ENCODE measurements at regions not wholly inside any gene's neighbourhood (a gene's known extent, or its start where the extent isn't known, plus 50 kb on each side); places are given as distances from the start of the nearest gene placed in this dataset.
"Not testable (repeated sequence)": the region's sequence is repeated elsewhere in the genome, so short reads cannot be mapped to it uniquely, and the experiment has no call there.

DNA sequence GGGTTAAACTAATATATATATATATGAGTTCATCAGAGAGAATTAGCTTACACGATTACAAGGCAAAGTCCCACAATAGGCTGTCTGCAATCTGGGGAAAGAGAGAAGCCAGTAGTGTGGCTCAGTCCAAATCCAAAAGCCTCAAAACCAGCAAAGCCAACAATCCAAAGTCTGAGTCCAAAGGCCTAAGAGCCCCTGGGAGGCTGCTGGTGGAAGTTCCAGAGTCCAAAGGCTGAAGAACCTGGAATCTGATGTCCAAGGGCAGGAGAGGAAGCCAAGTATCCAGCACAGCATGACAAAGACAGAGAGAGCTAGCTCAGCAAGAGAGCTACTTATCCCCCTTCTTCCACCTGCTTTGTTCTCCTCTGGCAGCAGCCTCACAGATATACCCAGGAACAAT is 274.7 kb upstream of the ID4 start:
- no peaks in the 10 kb centered on the region for H3K27me3 ChIP-seq (ENCODE audit: control insufficient read depth, insufficient read depth, low read length)
- no peaks in the 10 kb centered on the region for H3K36me3 ChIP-seq (ENCODE audit: control insufficient read depth, insufficient read depth, low read length)
- no CpG with 5 or more reads among the region's 1 CpG for WGBS (ENCODE audit: insufficient coverage)
- DNase-seq: no peak
- H3K27ac ChIP-seq (ENCODE audit: low read length): no peak overlapping the region
- no peaks in the 10 kb centered on the region for H3K4me1 ChIP-seq (ENCODE audit: control insufficient read depth, insufficient read depth, low read length)
- H3K4me3 ChIP-seq (ENCODE audit: low read length): no peak overlapping the region
- no peaks in the 10 kb centered on the region for H3K9me3 ChIP-seq (replicated peaks; ENCODE audit: control insufficient read depth, low read depth, low read length)

- Histone ChIP-seq H3K9me3 (replicated peaks; ENCODE audit: control insufficient read depth, low read depth, low read length) (no peaks in the 10 kb centered on the region), H3K4me3 (ENCODE audit: low read length) (no peak overlapping the region), H3K27me3 (ENCODE audit: control insufficient read depth, insufficient read depth, low read length) (no peaks in the 10 kb centered on the region), H3K36me3 (ENCODE audit: control insufficient read depth, insufficient read depth, low read length) (no peaks in the 10 kb centered on the region), H3K4me1 (ENCODE audit: control insufficient read depth, insufficient read depth, low read length) (peaks cover 4% of the 10 kb centered on the region), H3K27ac (ENCODE audit: low read length) (no peak overlapping the region)
- WGBS (ENCODE audit: insufficient coverage): no CpG with 5 or more reads among the region's 3 CpGs
- no peak for DNase-seq
Observed at GRCh38 chr6:19569563-19569962, 267.6 kb upstream of the ID4 start.

- Histone ChIP-seq H3K36me3 (ENCODE audit: control insufficient read depth, insufficient read depth, low read length) (no peaks in the 10 kb centered on the region), H3K4me3 (ENCODE audit: low read length) (no peak overlapping the region), H3K9me3 (replicated peaks; ENCODE audit: control insufficient read depth, low read depth, low read length) (no peaks in the 10 kb centered on the region), H3K4me1 (ENCODE audit: control insufficient read depth, insufficient read depth, low read length) (peaks cover 4% of the 10 kb centered on the region), H3K27ac (ENCODE audit: low read length) (no peak overlapping the region), H3K27me3 (ENCODE audit: control insufficient read depth, insufficient read depth, low read length) (no peaks in the 10 kb centered on the region)
- WGBS (ENCODE audit: insufficient coverage): no CpG with 5 or more reads among the region's 3 CpGs
- DNase-seq: peak; percentile 62
Observed at GRCh38 chr6:19571176-19571575, 266.0 kb upstream of the ID4 start.

GRCh38 chr6:19578481-19578880 is 258.7 kb upstream of the ID4 start:
- WGBS (ENCODE audit: insufficient coverage): 13% methylated on average over 1 of the region's 4 CpGs

GRCh38 chr6:19584207-19584606 is 253.0 kb upstream of the ID4 start:
- not testable (repeated sequence) for H3K36me3 ChIP-seq (ENCODE audit: control insufficient read depth, insufficient read depth, low read length); H3K27ac ChIP-seq (ENCODE audit: low read length); DNase-seq; H3K9me3 ChIP-seq (replicated peaks; ENCODE audit: control insufficient read depth, low read depth, low read length); H3K4me3 ChIP-seq (ENCODE audit: low read length); H3K27me3 ChIP-seq (ENCODE audit: control insufficient read depth, insufficient read depth, low read length); H3K4me1 ChIP-seq (ENCODE audit: control insufficient read depth, insufficient read depth, low read length)
- no CpG with 5 or more reads among the region's 4 CpGs for WGBS (ENCODE audit: insufficient coverage)

More at GRCh38 chr6:19578481-19578880, 258.7 kb upstream of the ID4 start:
- Histone ChIP-seq H3K27me3 (ENCODE audit: control insufficient read depth, insufficient read depth, low read length) (no peaks in the 10 kb centered on the region), H3K27ac (ENCODE audit: low read length) (no peak overlapping the region), H3K9me3 (replicated peaks; ENCODE audit: control insufficient read depth, low read depth, low read length) (peaks cover 4% of the 10 kb centered on the region), H3K4me3 (ENCODE audit: low read length) (no peak overlapping the region), H3K36me3 (ENCODE audit: control insufficient read depth, insufficient read depth, low read length) (no peaks in the 10 kb centered on the region), H3K4me1 (ENCODE audit: control insufficient read depth, insufficient read depth, low read length) (no peaks in the 10 kb centered on the region)
- peak; percentile 75 for DNase-seq

DNA sequence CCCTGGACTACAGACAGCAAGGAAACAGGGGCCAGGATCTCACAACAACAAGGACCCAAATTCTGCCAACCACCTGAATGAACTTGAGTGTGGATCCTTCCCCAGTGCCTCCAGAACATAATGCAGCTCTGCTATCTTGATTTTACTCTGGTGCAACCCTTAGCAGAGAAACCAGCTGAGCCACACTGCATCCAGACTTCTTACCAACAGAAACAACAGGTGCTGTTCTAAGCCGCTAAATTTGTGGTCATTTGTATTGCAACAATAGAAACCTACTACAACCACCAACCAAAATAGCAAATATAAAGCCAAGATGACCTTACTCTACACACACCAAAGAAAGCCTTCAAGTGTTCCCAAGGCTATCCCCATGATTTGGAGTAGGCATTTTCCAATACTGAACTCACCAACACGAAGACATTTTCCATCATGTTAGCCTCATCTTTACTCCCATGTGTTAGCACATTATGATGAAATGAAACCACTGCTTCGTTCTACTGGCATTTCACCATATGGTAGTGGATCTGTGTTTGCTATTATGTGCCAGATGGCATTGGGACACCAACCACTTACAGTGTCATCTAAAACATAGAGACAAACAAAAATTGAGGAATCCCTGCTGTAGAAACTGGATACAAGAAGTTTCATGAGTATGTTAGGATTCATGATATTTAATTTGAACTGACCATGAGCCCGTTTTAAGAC is 249.8 kb upstream of the ID4 start:
- H3K36me3 ChIP-seq (ENCODE audit: control insufficient read depth, insufficient read depth, low read length): no peaks in the 10 kb centered on the region
- DNase-seq: no peak
- no peak overlapping the region for H3K27ac ChIP-seq (ENCODE audit: low read length)
- H3K27me3 ChIP-seq (ENCODE audit: control insufficient read depth, insufficient read depth, low read length): no peaks in the 10 kb centered on the region
- H3K9me3 ChIP-seq (replicated peaks; ENCODE audit: control insufficient read depth, low read depth, low read length): no peaks in the 10 kb centered on the region
- no peaks in the 10 kb centered on the region for H3K4me1 ChIP-seq (ENCODE audit: control insufficient read depth, insufficient read depth, low read length)
- H3K4me3 ChIP-seq (ENCODE audit: low read length): no peak overlapping the region
- 80% methylated on average over 1 of the region's 4 CpGs for WGBS (ENCODE audit: insufficient coverage)

DNA sequence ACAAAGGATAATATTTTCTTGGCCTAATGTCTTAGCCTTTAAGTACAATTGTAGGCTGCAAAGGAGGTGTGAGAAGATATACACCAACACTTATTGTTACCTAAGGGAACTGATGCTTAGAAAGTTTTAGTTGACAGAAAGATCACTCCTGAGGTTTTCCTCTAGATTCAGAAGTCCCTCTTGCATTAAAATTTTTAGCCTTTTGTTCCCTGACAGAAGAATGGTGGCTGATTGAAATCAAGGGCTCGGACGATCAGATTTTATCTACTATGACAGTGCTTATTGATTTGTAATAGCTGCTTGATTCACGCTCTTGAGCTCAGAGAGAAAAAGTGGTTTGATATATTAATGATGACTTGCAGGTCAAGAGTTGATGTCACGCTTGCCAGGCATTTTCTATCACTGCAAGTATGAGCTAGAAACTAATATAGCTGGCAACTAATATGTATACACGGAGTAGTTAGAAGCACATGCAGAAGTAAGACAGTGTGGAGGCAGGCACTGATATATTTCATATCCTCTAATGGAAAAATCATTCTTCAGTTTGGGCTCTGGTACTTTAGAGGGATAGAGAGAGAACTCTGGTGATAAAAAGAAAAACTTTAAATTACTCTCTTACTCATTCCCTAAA is 246.6 kb upstream of the ID4 start:
- Histone ChIP-seq H3K27me3 (ENCODE audit: control insufficient read depth, insufficient read depth, low read length) (no peaks in the 10 kb centered on the region), H3K4me3 (ENCODE audit: low read length) (no peak overlapping the region), H3K4me1 (ENCODE audit: control insufficient read depth, insufficient read depth, low read length) (no peaks in the 10 kb centered on the region), H3K27ac (ENCODE audit: low read length) (no peak overlapping the region), H3K9me3 (replicated peaks; ENCODE audit: control insufficient read depth, low read depth, low read length) (no peaks in the 10 kb centered on the region), H3K36me3 (ENCODE audit: control insufficient read depth, insufficient read depth, low read length) (no peaks in the 10 kb centered on the region)
- WGBS (ENCODE audit: insufficient coverage): 67% methylated on average over 2 of the region's 5 CpGs
- DNase-seq: no peak

DNA sequence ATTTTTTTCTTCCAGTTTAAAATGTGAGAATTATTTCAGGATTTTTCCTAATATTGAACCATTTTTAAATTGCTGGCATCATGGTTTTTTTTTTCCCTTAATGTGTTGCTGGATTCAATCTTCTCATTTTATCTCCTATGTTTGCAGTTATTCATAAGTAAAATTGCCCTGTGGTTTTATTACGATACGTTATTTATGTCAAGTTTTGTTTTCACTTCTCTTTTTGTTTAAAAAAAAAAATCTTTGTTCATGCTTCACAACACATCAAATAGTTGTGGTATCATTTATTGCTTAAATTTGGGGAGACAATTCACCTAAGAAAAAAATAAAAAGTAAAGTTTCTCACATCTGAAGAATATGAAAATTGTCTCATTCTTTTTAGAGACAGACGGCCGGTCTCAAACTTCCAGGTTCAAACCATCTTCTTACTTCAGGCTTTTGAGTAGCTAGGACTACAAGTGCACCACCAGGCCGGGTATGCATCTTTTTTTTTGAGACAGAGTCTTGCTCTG is 239.3 kb upstream of the ID4 start:
- WGBS (ENCODE audit: insufficient coverage): no CpG with 5 or more reads among the region's 5 CpGs
- no peak overlapping the region for H3K4me3 ChIP-seq (ENCODE audit: low read length)
- DNase-seq: no peak
- H3K27me3 ChIP-seq (ENCODE audit: control insufficient read depth, insufficient read depth, low read length): no peaks in the 10 kb centered on the region
- no peaks in the 10 kb centered on the region for H3K36me3 ChIP-seq (ENCODE audit: control insufficient read depth, insufficient read depth, low read length)
- H3K4me1 ChIP-seq (ENCODE audit: control insufficient read depth, insufficient read depth, low read length): no peaks in the 10 kb centered on the region
- no peak overlapping the region for H3K27ac ChIP-seq (ENCODE audit: low read length)
- H3K9me3 ChIP-seq (replicated peaks; ENCODE audit: control insufficient read depth, low read depth, low read length): no peaks in the 10 kb centered on the region

DNA sequence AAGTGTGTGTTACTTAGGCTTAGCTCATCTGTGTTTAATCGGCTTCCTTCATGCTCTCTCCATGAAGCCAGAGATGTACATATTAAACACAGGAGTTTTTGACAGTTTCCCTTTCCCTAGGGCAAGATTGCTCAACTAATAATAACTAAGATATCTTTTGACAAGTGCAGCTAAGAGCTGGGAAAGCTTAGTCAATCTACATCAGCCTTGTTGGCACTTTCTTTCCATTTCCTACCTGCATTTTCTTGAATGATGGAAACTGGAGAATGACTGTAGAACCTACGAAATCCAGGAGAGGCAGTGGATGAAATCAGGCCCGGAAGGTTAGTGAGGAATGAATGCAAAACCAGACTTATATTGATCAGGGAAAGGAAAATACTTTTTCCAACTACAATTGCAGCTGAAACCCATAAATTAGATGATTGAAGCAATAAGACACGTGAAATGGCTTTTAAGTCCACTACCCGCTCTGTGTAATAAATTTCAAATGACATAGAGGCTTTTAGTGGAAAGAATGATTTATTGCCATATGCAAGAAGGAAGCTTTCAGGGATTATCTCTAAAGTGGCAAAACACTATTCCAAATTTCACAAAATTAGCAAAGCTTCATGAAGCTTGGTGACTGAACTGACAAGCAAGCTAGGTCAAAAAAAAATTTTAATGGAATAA is 237.2 kb upstream of the ID4 start:
- Histone ChIP-seq H3K27me3 (ENCODE audit: control insufficient read depth, insufficient read depth, low read length) (no peaks in the 10 kb centered on the region), H3K9me3 (replicated peaks; ENCODE audit: control insufficient read depth, low read depth, low read length) (no peaks in the 10 kb centered on the region), H3K36me3 (ENCODE audit: control insufficient read depth, insufficient read depth, low read length) (no peaks in the 10 kb centered on the region), H3K4me1 (ENCODE audit: control insufficient read depth, insufficient read depth, low read length) (no peaks in the 10 kb centered on the region), H3K4me3 (ENCODE audit: low read length) (no peak overlapping the region), H3K27ac (ENCODE audit: low read length) (no peak overlapping the region)
- no peak for DNase-seq
- WGBS (ENCODE audit: insufficient coverage): no CpG with 5 or more reads among the region's 5 CpGs

GRCh38 chr6:19602434-19603013 is 234.6 kb upstream of the ID4 start:
- no peaks in the 10 kb centered on the region for H3K9me3 ChIP-seq (replicated peaks; ENCODE audit: control insufficient read depth, low read depth, low read length)
- H3K36me3 ChIP-seq (ENCODE audit: control insufficient read depth, insufficient read depth, low read length): no peaks in the 10 kb centered on the region
- no peaks in the 10 kb centered on the region for H3K4me1 ChIP-seq (ENCODE audit: control insufficient read depth, insufficient read depth, low read length)
- DNase-seq: no peak
- 33% methylated on average over 1 of the region's 2 CpGs for WGBS (ENCODE audit: insufficient coverage)
- H3K27me3 ChIP-seq (ENCODE audit: control insufficient read depth, insufficient read depth, low read length): no peaks in the 10 kb centered on the region
- no peak overlapping the region for H3K27ac ChIP-seq (ENCODE audit: low read length)
- H3K4me3 ChIP-seq (ENCODE audit: low read length): no peak overlapping the region
